Caco-2 (cell line): ENCODE measurements at regions not wholly inside any gene's neighbourhood (a gene's known extent, or its start where the extent isn't known, plus 50 kb on each side); places are given as distances from the start of the nearest gene placed in this dataset.
A peak's percentile ranks its signal among the peaks of the same experiment; 100 is the strongest.

ENCODE experiments used
- BruUV-seq: library from RNA; stranded (reverse); fragments of 400-500 nt; replicated peaks from 2 replicates; lab custom pipeline; 2021; lab: Mats Ljungman, UMichigan
- CTCF ChIA-PET: fragments of 300-600 bp; sonication (Branson Sonifier 250); formaldehyde crosslinking; loops from one replicate; lab custom pipeline; 2022; ENCODE audit warnings: antibody characterized with exemption; lab: Charles Lee
- POLR2A ChIA-PET: fragments of 300-600 bp; sonication (Branson Sonifier 250); formaldehyde crosslinking; loops from one replicate; lab custom pipeline; 2022; ENCODE audit warnings: antibody characterized with exemption; lab: Charles Lee
- DNase-seq, 2 experiments: peaks; one replicate each; pipeline versions ENCODE4 v3.0.0 to v3.0.0-alpha.2; 2020 to 2022
- H3K27me3 ChIP-seq: replicated peaks from 2 replicates; pipeline ENCODE4 v1.6.0; 2011; ENCODE audit warnings: low read length; ENCODE audit not compliant: control insufficient read depth, insufficient read depth
- H3K36me3 ChIP-seq: 2 replicates; pipeline ENCODE4 v1.5.1; 2011; ENCODE audit warnings: low read length; ENCODE audit not compliant: control insufficient read depth, insufficient read depth
- H3K4me1 ChIP-seq: fragments of 250-450 bp; sonication (Bioruptor Pico); 2 replicates; pipeline ENCODE4 v1.5.1; 2020; ENCODE audit warnings: mild to moderate bottlenecking
- H3K4me3 ChIP-seq: 2 replicates; pipeline ENCODE4 v1.5.1; 2011; ENCODE audit warnings: low read depth, mild to moderate bottlenecking, control low read depth, low read length
- H3K9me3 ChIP-seq: fragments of 250-450 bp; sonication (Bioruptor Pico); 2 replicates; pipeline ENCODE4 v1.5.1; 2020; ENCODE audit warnings: mild to moderate bottlenecking, moderate library complexity
- H3K27ac Mint-ChIP-seq: one replicate; pipeline ENCODE4 v1.8.0; 2022; ENCODE audit warnings: mixed read lengths; ENCODE audit not compliant: unreplicated experiment
- H3K27me3 Mint-ChIP-seq: one replicate; pipeline ENCODE4 v1.8.0; 2022; ENCODE audit warnings: mixed read lengths; ENCODE audit not compliant: insufficient read depth, unreplicated experiment
- H3K36me3 Mint-ChIP-seq: one replicate; pipeline ENCODE4 v1.8.0; 2022; ENCODE audit warnings: mild to moderate bottlenecking, mixed read lengths; ENCODE audit not compliant: insufficient read depth, unreplicated experiment
- H3K4me1 Mint-ChIP-seq: one replicate; pipeline ENCODE4 v1.8.0; 2022; ENCODE audit warnings: low read depth, mixed read lengths; ENCODE audit not compliant: unreplicated experiment
- H3K4me3 Mint-ChIP-seq: one replicate; pipeline ENCODE4 v1.8.0; 2022; ENCODE audit warnings: mild to moderate bottlenecking, moderate library complexity, mixed read lengths; ENCODE audit not compliant: unreplicated experiment
- H3K9me3 Mint-ChIP-seq: one replicate; pipeline ENCODE4 v1.8.0; 2022; ENCODE audit warnings: mixed read lengths; ENCODE audit not compliant: unreplicated experiment
- intact Hi-C: fragments of 100-400 bp; cut with micrococcal nuclease; formaldehyde crosslinking; loops from one replicate; pipeline ENCODE4 v1.10.0; 2022; ENCODE audit not compliant: unreplicated experiment
- TF ChIP-seq, protein P1 (sequence below), 2 experiments: fragments of 200-600 bp in 1 of 2; IDR thresholded peaks; 1 replicate in 1 of 2; 2 replicates in 1 of 2; pipeline versions ENCODE4 v1.5.1 to v1.8.0; 2011 to 2022; ENCODE audit warnings: antibody characterized with exemption in 1 of 2, control low read depth in 1 of 2, inconsistent platforms in 1 of 2, low read depth in 1 of 2, low read length in 1 of 2, mild to moderate bottlenecking in 1 of 2, moderate library complexity in 1 of 2; ENCODE audit not compliant: insufficient read depth in 1 of 2, severe bottlenecking in 1 of 2, unreplicated experiment in 1 of 2

GRCh38 chr13:31435536-31435935 lies 235.8 kb downstream of the B3GLCT start:
- no peaks in the 10 kb centered on the region for H3K27me3 ChIP-seq
- POLR2A ChIA-PET: no interaction called here
- Mint-ChIP-seq H3K27ac (no peak overlapping the region), H3K9me3 (no peaks in the 10 kb centered on the region), H3K4me3 (no peak overlapping the region), H3K4me1 (peaks cover 7% of the 10 kb centered on the region), H3K36me3 (no peaks in the 10 kb centered on the region), H3K27me3 (peaks cover under 1% of the 10 kb centered on the region)
- CTCF ChIA-PET: interaction anchor here (1.5 kb wide), 1 partner anchor 11 kb away, joined by 4 read pairs; no protein-coding TSS in a partner anchor
- TF ChIP-seq, protein P1, sequence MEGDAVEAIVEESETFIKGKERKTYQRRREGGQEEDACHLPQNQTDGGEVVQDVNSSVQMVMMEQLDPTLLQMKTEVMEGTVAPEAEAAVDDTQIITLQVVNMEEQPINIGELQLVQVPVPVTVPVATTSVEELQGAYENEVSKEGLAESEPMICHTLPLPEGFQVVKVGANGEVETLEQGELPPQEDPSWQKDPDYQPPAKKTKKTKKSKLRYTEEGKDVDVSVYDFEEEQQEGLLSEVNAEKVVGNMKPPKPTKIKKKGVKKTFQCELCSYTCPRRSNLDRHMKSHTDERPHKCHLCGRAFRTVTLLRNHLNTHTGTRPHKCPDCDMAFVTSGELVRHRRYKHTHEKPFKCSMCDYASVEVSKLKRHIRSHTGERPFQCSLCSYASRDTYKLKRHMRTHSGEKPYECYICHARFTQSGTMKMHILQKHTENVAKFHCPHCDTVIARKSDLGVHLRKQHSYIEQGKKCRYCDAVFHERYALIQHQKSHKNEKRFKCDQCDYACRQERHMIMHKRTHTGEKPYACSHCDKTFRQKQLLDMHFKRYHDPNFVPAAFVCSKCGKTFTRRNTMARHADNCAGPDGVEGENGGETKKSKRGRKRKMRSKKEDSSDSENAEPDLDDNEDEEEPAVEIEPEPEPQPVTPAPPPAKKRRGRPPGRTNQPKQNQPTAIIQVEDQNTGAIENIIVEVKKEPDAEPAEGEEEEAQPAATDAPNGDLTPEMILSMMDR (IDR thresholded peaks at IDR 0.05; ENCODE audit: insufficient read depth in 1 of 2, low read depth in 1 of 2, low read length in 1 of 2, severe bottlenecking in 1 of 2, unreplicated experiment in 1 of 2): no peak
- no peaks in the 10 kb centered on the region for H3K9me3 ChIP-seq
- no peak for DNase-seq
- no peaks in the 10 kb centered on the region for H3K36me3 ChIP-seq
- H3K4me1 ChIP-seq: peaks cover 6% of the 10 kb centered on the region; the same call in 1 of the 2 replicates
- H3K4me3 ChIP-seq: no peak overlapping the region
- no TSS peak for BruUV-seq
- intact Hi-C loops: no loop called here

DNA sequence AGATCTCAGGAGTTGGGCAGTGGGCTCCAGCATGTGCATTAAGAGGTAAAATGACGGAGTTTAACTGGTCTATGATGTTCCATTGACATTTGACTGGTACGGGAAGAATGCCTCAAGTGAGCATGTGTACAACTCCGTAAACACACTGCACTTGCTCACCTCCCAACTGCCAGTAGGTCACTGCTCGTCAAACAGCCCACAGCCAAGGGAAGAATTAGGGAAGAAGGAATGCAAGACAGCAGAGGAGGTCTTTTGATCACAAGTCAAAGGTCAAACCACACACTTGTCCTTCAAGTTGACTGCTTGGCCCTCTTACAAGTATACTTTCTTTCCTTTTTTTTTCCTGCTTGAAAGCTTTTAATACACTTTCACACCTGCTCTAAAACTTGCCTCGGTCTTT lies 236.7 kb downstream of the B3GLCT start:
- POLR2A ChIA-PET: no interaction called here
- Mint-ChIP-seq H3K27ac (no peak overlapping the region), H3K4me3 (no peak overlapping the region), H3K9me3 (no peaks in the 10 kb centered on the region), H3K4me1 (peaks cover 7% of the 10 kb centered on the region), H3K27me3 (no peaks in the 10 kb centered on the region), H3K36me3 (no peaks in the 10 kb centered on the region)
- DNase-seq: peak; percentile 52 to 64
- intact Hi-C loops: no loop called here
- Histone ChIP-seq H3K9me3 (no peaks in the 10 kb centered on the region), H3K36me3 (no peaks in the 10 kb centered on the region), H3K4me1 (peaks cover 6% of the 10 kb centered on the region; the same call in 1 of the 2 replicates), H3K27me3 (no peaks in the 10 kb centered on the region), H3K4me3 (no peak overlapping the region)
- CTCF ChIA-PET: interaction anchor here (1.5 kb wide), 1 partner anchor 12 kb away, joined by 4 read pairs; no protein-coding TSS in a partner anchor
- TF ChIP-seq, protein P1 (IDR thresholded peaks at IDR 0.05; ENCODE audit: insufficient read depth in 1 of 2, low read depth in 1 of 2, low read length in 1 of 2, severe bottlenecking in 1 of 2, unreplicated experiment in 1 of 2): no peak
- no TSS peak for BruUV-seq

- ChIA-PET CTCF (no interaction called here), POLR2A (no interaction called here)
- intact Hi-C loops: no loop called here
- Histone ChIP-seq H3K4me3 (no peak overlapping the region), H3K36me3 (no peaks in the 10 kb centered on the region), H3K4me1 (peaks cover 6% of the 10 kb centered on the region; the same call in 1 of the 2 replicates), H3K27me3 (no peaks in the 10 kb centered on the region), H3K9me3 (no peaks in the 10 kb centered on the region)
- no TSS peak for BruUV-seq
- no peak for DNase-seq
- H3K27me3 Mint-ChIP-seq: no peaks in the 10 kb centered on the region
- TF ChIP-seq, protein P1 (IDR thresholded peaks at IDR 0.05; ENCODE audit: insufficient read depth in 1 of 2, low read depth in 1 of 2, low read length in 1 of 2, severe bottlenecking in 1 of 2, unreplicated experiment in 1 of 2): no peak
- H3K4me3 Mint-ChIP-seq: no peak overlapping the region
- H3K27ac Mint-ChIP-seq: no peak overlapping the region
- no peaks in the 10 kb centered on the region for H3K9me3 Mint-ChIP-seq
- H3K36me3 Mint-ChIP-seq: no peaks in the 10 kb centered on the region
- peaks cover 7% of the 10 kb centered on the region for H3K4me1 Mint-ChIP-seq
Observed at GRCh38 chr13:31437975-31438374, 238.2 kb downstream of the B3GLCT start.
